Activated CD4-positive, alpha-beta T cell treated with anti-CD3 and anti-CD28 coated beads, Interleukin-2, amount 50 U/mL, for 16 hours (primary cell): ENCODE measurements at regions not wholly inside any gene's neighbourhood (a gene's known extent, or its start where the extent isn't known, plus 50 kb on each side); places are given as distances from the start of the nearest gene placed in this dataset.

Source experiments
- DNase-seq: peaks from one replicate; pipeline ENCODE4 v3.0.0-alpha.2; 2020

- no peak for DNase-seq
Observed at GRCh38 chr13:111597191-111597611, 276.8 kb downstream of the TEX29 start.

GRCh38 chr13:111597618-111598017, 277.2 kb downstream of the TEX29 start:
- DNase-seq, result no peak

- DNase-seq, result no peak
Observed at GRCh38 chr13:111598747-111599146, 278.3 kb downstream of the TEX29 start.

- DNase-seq, result no peak
Observed at GRCh38 chr13:111599791-111600190, 279.3 kb downstream of the TEX29 start.

GRCh38 chr13:111602874-111603273, 282.4 kb downstream of the TEX29 start:
- no peak for DNase-seq

- no peak for DNase-seq
Observed at GRCh38 chr13:111604097-111604496, 283.7 kb downstream of the TEX29 start.

- no peak for DNase-seq
Observed at GRCh38 chr13:111608556-111608955, 288.1 kb downstream of the TEX29 start.

- no peak for DNase-seq
Observed at GRCh38 chr13:111609631-111610030, 289.2 kb downstream of the TEX29 start.

- DNase-seq, result no peak
Observed at GRCh38 chr13:111610081-111610480, 289.6 kb downstream of the TEX29 start.

- DNase-seq, result no peak
Observed at GRCh38 chr13:111610879-111611278, 290.4 kb downstream of the TEX29 start.

- no peak for DNase-seq
Observed at GRCh38 chr13:111611651-111612050, 291.2 kb downstream of the TEX29 start.

GRCh38 chr13:111612886-111613285, 292.4 kb downstream of the TEX29 start:
- no peak for DNase-seq

GRCh38 chr13:111614009-111614408, 293.6 kb downstream of the TEX29 start:
- no peak for DNase-seq

- no peak for DNase-seq
Observed at GRCh38 chr13:111614613-111615012, 294.2 kb downstream of the TEX29 start.

GRCh38 chr13:111616203-111616602, 295.8 kb downstream of the TEX29 start:
- DNase-seq, result no peak

GRCh38 chr13:111620166-111620565, 299.7 kb downstream of the TEX29 start:
- no peak for DNase-seq

GRCh38 chr13:111620586-111620985, 300.1 kb downstream of the TEX29 start:
- no peak for DNase-seq

- no peak for DNase-seq
Observed at GRCh38 chr13:111621164-111621563, 300.7 kb downstream of the TEX29 start.

GRCh38 chr13:111622051-111622531, 301.6 kb downstream of the TEX29 start:
- DNase-seq, result no peak

- no peak for DNase-seq
Observed at GRCh38 chr13:111623208-111623607, 302.8 kb downstream of the TEX29 start.

- DNase-seq, result no peak
Observed at GRCh38 chr13:111623743-111624505, 303.5 kb downstream of the TEX29 start.

GRCh38 chr13:111625526-111626315, 305.3 kb downstream of the TEX29 start:
- DNase-seq, result no peak

GRCh38 chr13:111626371-111627305, 306.2 kb downstream of the TEX29 start:
- DNase-seq, result no peak
